Stomach (tissue), 8 donors: ENCODE measurements at regions not wholly inside any gene's neighbourhood (a gene's known extent, or its start where the extent isn't known, plus 50 kb on each side); places are given as distances from the start of the nearest gene placed in this dataset.

Source experiments
- DNase-seq, 2 donors: peaks; one replicate each; pipeline versions ENCODE4 v3.0.0 to v3.0.0-alpha.2; 2013 to 2019
- H3K27ac ChIP-seq, 5 donors: fragments of 200-600 bp in 4 of 5; sonication (generic) in 4 of 5; one replicate each; pipeline ENCODE4 v1.5.1; 2013 to 2019; ENCODE audit warnings: mild to moderate bottlenecking in 1 of 5, moderate library complexity in 1 of 5
- H3K27me3 ChIP-seq, 3 donors: fragments of 200-600 bp; sonication (generic); one replicate each; pipeline ENCODE4 v1.5.1; 2017 to 2019; ENCODE audit warnings: mixed run types in 1 of 3
- H3K36me3 ChIP-seq, 4 donors: fragments of 200-600 bp; sonication (generic); 1 replicate in 3 of 4; 2 replicates in 1 of 4; pipeline ENCODE4 v1.5.1; 2016 to 2019
- H3K4me1 ChIP-seq, 4 donors: fragments of 200-600 bp; sonication (generic); one replicate each; pipeline ENCODE4 v1.5.1; 2016 to 2019
- H3K4me3 ChIP-seq, 4 donors: fragments of 200-600 bp; sonication (generic) in 3 of 4; one replicate each; pipeline ENCODE4 v1.5.1; 2016 to 2019; ENCODE audit warnings: mild to moderate bottlenecking in 1 of 4
- H3K9me3 ChIP-seq, 4 donors: fragments of 200-600 bp; sonication (generic); one replicate each; pipeline ENCODE4 v1.5.1; 2016 to 2019
- EP300 ChIP-seq: sonication (generic); formaldehyde crosslinking; IDR thresholded peaks from one replicate; pipeline ENCODE4 v1.6.1; 2017; ENCODE audit warnings: antibody characterized with exemption
- POLR2A ChIP-seq, 4 donors: fragments of 450-650 bp; IDR thresholded peaks; one replicate each; pipeline ENCODE4 v1.6.1; 2016; ENCODE audit warnings: antibody characterized with exemption in 4 of 4, control low read depth in 2 of 4, mild to moderate bottlenecking in 1 of 4, moderate library complexity in 1 of 4
- POLR2AphosphoS5 ChIP-seq, 3 donors: sonication (generic); formaldehyde crosslinking; IDR thresholded peaks; one replicate each; pipeline ENCODE4 v1.6.1; 2016; ENCODE audit warnings: antibody characterized with exemption in 3 of 3
- WGBS, 5 donors: extraction: QIAGEN DNeasy Blood & Tissue Kit in 3 of 5; methylation state at CpG; one replicate each; pipeline versions ENCODE4 v1.1.5 to v1.1.7; 2013 to 2018; 5-methylcytosine and 5-hydroxymethylcytosine counted together
- intact Hi-C: fragments of 100-400 bp; cut with DNase I; formaldehyde crosslinking; loops from one replicate; pipeline ENCODE4 v1.15.1; 2023; ENCODE audit warnings: low total_unique reads
- TF ChIP-seq, protein P1 (sequence below), 7 experiments: fragments of 450-650 bp in 4 of 7; fragments of 200-600 bp in 3 of 7; sonication (generic) in 3 of 7; IDR thresholded peaks; one replicate each; pipeline ENCODE4 v1.5.1; 2016 to 2019; ENCODE audit warnings: antibody characterized with exemption in 7 of 7, control low read depth in 2 of 7, mild to moderate bottlenecking in 1 of 7
- donor health status: healthy with polysubstance abuse.
- donor health status: Bipolar disorder and iron deficiency.
- donor health status: healthy.

DNA sequence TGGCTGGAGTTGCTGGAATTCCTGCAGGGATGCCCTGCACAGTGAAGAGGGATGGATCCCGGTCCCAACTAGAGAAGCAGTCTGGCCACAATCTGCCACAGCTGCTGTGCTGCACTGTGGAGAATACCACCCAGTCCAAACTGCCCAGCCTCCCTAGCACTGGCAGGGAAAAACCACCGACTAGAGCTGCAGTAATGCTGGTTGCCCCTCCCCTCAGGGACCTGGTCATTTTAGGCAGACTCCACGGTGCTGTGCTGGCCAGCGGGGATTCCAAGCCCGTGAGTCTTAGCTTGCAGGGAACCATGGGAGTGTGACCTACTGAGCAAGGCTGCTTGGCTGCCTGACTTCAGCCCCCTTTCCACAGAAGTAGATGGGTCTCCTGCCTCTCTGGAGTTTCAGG, 478.0 kb upstream of the ATP11B start:
- intact Hi-C loops = no loop called here
- 66 to 98% (median 88%) methylated on average over 5 of the region's 5 CpGs for WGBS, 5 donors
- H3K9me3 ChIP-seq = peaks cover 0 to 34% (median 18%) of the 10 kb centered on the region in 4 donors
- TF ChIP-seq POLR2AphosphoS5 (IDR thresholded peaks at IDR 0.05) (no peak), EP300 (no peak), POLR2A (IDR thresholded peaks at IDR 0.05) (no peak)
- TF ChIP-seq, protein P1, sequence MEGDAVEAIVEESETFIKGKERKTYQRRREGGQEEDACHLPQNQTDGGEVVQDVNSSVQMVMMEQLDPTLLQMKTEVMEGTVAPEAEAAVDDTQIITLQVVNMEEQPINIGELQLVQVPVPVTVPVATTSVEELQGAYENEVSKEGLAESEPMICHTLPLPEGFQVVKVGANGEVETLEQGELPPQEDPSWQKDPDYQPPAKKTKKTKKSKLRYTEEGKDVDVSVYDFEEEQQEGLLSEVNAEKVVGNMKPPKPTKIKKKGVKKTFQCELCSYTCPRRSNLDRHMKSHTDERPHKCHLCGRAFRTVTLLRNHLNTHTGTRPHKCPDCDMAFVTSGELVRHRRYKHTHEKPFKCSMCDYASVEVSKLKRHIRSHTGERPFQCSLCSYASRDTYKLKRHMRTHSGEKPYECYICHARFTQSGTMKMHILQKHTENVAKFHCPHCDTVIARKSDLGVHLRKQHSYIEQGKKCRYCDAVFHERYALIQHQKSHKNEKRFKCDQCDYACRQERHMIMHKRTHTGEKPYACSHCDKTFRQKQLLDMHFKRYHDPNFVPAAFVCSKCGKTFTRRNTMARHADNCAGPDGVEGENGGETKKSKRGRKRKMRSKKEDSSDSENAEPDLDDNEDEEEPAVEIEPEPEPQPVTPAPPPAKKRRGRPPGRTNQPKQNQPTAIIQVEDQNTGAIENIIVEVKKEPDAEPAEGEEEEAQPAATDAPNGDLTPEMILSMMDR (IDR thresholded peaks at IDR 0.05) = no peak
- H3K27me3 ChIP-seq = no peaks in the 10 kb centered on the region
- no peak for DNase-seq
- H3K4me3 ChIP-seq = no peak overlapping the region
- no peaks in the 10 kb centered on the region for H3K4me1 ChIP-seq
- H3K27ac ChIP-seq = no peak overlapping the region
- no peaks in the 10 kb centered on the region for H3K36me3 ChIP-seq

DNA sequence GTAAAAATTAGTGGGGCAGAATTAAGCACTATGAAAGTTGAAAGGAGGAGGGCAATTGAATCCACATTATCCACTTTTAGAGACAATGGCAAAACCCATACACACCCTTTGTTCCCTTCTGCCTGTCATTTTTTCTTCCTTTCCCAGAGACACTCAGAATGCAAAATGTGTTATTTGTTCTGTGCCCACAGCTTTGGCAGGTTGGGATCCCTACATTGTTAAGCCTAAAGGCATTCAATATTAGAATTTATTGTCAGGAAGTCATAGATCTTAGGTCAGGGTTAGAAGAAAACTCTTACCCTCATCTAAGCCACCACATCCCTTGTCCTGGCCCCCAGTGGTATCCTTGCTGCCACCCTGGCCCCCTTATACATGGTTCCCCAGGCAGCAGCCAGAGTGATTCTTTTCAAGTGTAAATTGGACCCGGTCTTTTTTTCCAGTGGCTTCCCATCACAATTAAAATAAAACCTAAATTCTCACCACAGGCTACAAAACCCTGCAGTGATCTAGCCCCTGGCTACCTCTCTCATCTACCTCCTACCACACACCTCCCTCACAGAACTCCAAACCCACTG, 470.1 kb upstream of the ATP11B start:
- Histone ChIP-seq H3K9me3 (peaks cover 0 to 17% (median 12%) of the 10 kb centered on the region in 4 donors), H3K27ac (no peak overlapping the region), H3K4me3 (no peak overlapping the region), H3K4me1 (no peaks in the 10 kb centered on the region), H3K36me3 (no peaks in the 10 kb centered on the region), H3K27me3 (no peaks in the 10 kb centered on the region)
- no peak for DNase-seq
- intact Hi-C loops = no loop called here
- WGBS, 5 donors = 86 to 100% (median 88%) methylated on average over 1 of the region's 1 CpG
- TF ChIP-seq, protein P1 (IDR thresholded peaks at IDR 0.05) = no peak
- no peak for TF ChIP-seq POLR2A (IDR thresholded peaks at IDR 0.05)
- no peak for TF ChIP-seq POLR2AphosphoS5 (IDR thresholded peaks at IDR 0.05)
- no peak for TF ChIP-seq EP300

DNA sequence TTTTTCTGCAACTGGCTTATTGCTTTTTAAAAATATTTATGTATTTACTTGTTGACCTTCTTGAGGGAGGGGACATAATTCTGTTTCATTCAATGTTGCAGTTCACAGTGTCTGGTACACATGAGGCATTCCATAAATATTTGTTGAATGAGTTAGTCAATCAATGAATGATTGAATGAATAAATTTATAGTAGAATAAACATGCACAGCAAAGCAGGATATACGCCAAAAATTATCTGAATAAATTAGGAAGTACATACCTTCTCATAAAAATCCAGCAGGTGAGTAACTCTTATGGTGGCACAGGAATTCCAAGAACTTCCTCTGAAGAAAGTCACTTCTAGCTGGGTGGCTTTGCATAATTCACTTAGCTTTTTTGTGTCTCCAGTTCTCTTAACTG, 469.4 kb upstream of the ATP11B start:
- H3K36me3 ChIP-seq = no peaks in the 10 kb centered on the region
- 75 to 85% (median 84%) methylated on average over 1 of the region's 1 CpG for WGBS, 5 donors
- intact Hi-C loops = no loop called here
- peaks cover 0 to 17% (median 8%) of the 10 kb centered on the region in 4 donors for H3K9me3 ChIP-seq
- no peak for DNase-seq
- H3K4me1 ChIP-seq = no peaks in the 10 kb centered on the region
- H3K27ac ChIP-seq = no peak overlapping the region
- no peak for TF ChIP-seq POLR2A (IDR thresholded peaks at IDR 0.05)
- TF ChIP-seq, protein P1 (IDR thresholded peaks at IDR 0.05) = no peak
- no peak for TF ChIP-seq POLR2AphosphoS5 (IDR thresholded peaks at IDR 0.05)
- no peak for TF ChIP-seq EP300
- no peaks in the 10 kb centered on the region for H3K27me3 ChIP-seq
- H3K4me3 ChIP-seq = no peak overlapping the region

DNA sequence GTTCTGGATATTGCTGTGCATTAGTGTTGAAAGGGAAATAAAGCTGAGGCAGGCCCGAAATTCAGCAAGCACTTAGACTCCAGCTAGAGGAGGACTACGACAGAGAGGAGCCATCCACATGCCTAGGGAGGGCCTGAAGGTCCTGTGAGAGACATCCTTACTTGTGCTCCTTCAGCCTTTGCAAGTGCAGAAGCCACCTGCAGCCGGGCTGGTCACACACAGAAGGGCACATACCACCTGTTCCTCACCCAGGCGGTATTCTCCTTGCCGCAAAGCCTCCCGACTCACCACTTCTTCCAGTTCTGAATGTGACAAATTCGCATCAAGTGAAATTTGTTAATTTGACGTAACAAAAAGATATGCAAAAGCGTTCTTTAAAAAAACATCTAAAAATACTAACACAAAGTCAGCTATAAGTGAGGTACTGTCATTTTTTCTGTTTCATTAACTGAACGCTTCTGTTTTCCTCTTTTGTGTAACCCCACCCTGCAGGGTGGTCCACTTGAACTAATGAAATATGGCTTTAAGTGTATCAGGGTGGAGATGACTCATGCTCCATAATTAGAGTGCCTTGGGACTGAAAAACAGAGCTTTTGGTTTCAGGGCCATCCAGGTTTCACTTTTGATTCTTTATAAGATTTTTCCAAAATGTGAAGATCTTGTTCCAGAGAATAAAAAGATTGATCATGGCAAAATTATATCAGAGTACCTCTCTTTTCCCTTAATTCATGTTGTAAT, 467.9 kb upstream of the ATP11B start:
- 84 to 90% (median 88%) methylated on average over 10 of the region's 10 CpGs for WGBS, 5 donors
- intact Hi-C loops = no loop called here
- H3K9me3 ChIP-seq = peaks cover 0 to 4% (median 0%) of the 10 kb centered on the region in 4 donors
- no peak for DNase-seq
- H3K4me1 ChIP-seq = no peaks in the 10 kb centered on the region
- no peak overlapping the region for H3K27ac ChIP-seq
- no peak overlapping the region for H3K4me3 ChIP-seq
- H3K36me3 ChIP-seq = no peaks in the 10 kb centered on the region
- TF ChIP-seq POLR2AphosphoS5 (IDR thresholded peaks at IDR 0.05) (no peak), EP300 (no peak), POLR2A (IDR thresholded peaks at IDR 0.05) (no peak)
- TF ChIP-seq, protein P1 (IDR thresholded peaks at IDR 0.05) = no peak
- H3K27me3 ChIP-seq = no peaks in the 10 kb centered on the region
